Right lobe of liver (tissue), 6 donors: ENCODE measurements at regions not wholly inside any gene's neighbourhood (a gene's known extent, or its start where the extent isn't known, plus 50 kb on each side); places are given as distances from the start of the nearest gene placed in this dataset.

Experiments
- ATAC-seq, 4 donors: fragments of 200-7000 bp; cut with Tn5 transposase; one replicate each; pipeline ENCODE4 v1.9.1; 2020; ENCODE audit warnings: mild to moderate bottlenecking in 4 of 4, moderate library complexity in 4 of 4
- DNase-seq, 3 donors: peaks; one replicate each; pipeline ENCODE4 v3.0.0-alpha.2; 2020
- H3K27ac ChIP-seq, 3 donors: fragments of 200-600 bp; one replicate each; pipeline ENCODE4 v1.8.0; 2022
- H3K27me3 ChIP-seq, 2 donors: fragments of 200-600 bp; one replicate each; pipeline ENCODE4 v1.8.0; 2022
- H3K36me3 ChIP-seq, 4 donors: fragments of 200-600 bp; sonication (generic) in 1 of 4; one replicate each; pipeline versions ENCODE4 v1.5.1 to v1.8.0; 2017 to 2022; ENCODE audit warnings: control low read depth in 1 of 4
- H3K4me1 ChIP-seq, 4 donors: fragments of 200-600 bp; sonication (generic) in 1 of 4; one replicate each; pipeline versions ENCODE4 v1.5.1 to v1.8.0; 2017 to 2022; ENCODE audit warnings: control low read depth in 1 of 4
- H3K4me3 ChIP-seq, 3 donors: fragments of 200-600 bp; one replicate each; pipeline ENCODE4 v1.8.0; 2022
- H3K9me3 ChIP-seq, 4 donors: fragments of 200-600 bp; sonication (generic) in 1 of 4; one replicate each; pipeline versions ENCODE4 v1.5.1 to v1.8.0; 2017 to 2022; ENCODE audit warnings: control low read depth in 1 of 4
- POLR2A ChIP-seq: fragments of 450-650 bp; IDR thresholded peaks from one replicate; pipeline ENCODE4 v1.6.1; 2017; ENCODE audit warnings: antibody characterized with exemption, mild to moderate bottlenecking
- WGBS: methylation state at CpG from one replicate; pipeline ENCODE4 v1.1.6; 2018; ENCODE audit warnings: low coverage, low lambda C conversion rate; ENCODE audit not compliant: insufficient coverage; ENCODE audit errors: missing lambda C conversion rate; 5-methylcytosine and 5-hydroxymethylcytosine counted together
- intact Hi-C, 2 donors: fragments of 100-400 bp; cut with DNase I; formaldehyde crosslinking; loops; one replicate each; pipeline versions ENCODE4 v1.11.2 to v1.14.1; 2022
- TF ChIP-seq, protein P1 (sequence below), 4 donors: fragments of 200-600 bp in 3 of 4; fragments of 450-650 bp in 1 of 4; IDR thresholded peaks; one replicate each; pipeline versions ENCODE4 v1.5.1 to v1.8.0; 2016 to 2022; ENCODE audit warnings: antibody characterized with exemption in 4 of 4, mild to moderate bottlenecking in 2 of 4
- donor health status: DM: no; HTN: yes; CAD: no.
- donor health status: DM: no; HTN: no; CAD: no.
- donor health status: DM: no; HTN: no; CAD: no.
- donor health status: DM: no; HTN: yes; CAD: no.
- donor health status: DM: no; HTN: yes; CAD: no.

DNA sequence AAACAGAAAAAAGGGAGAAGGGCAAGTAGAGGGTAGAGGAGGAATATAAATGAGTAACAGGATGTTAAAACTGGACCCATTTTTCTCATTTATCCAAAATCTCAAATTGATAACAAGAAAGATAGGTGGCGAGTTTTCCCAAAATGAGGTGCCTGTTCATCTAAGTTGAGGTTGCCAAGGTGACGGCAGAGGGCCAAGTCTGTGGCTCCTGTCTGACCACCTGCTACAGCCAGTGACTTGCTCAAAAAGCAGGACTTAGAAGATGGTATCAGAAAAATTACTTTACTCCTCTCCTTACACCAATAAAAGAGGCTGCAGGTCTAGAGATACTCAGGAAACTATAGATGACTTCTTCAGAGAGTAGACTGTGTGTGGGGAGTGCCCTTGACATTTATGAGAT is 137.6 kb upstream of the ZNF385D start:
- DNase-seq, result no peak
- Histone ChIP-seq H3K4me1 (no peaks in the 10 kb centered on the region), H3K4me3 (no peak overlapping the region), H3K27me3 (no peaks in the 10 kb centered on the region), H3K27ac (no peak overlapping the region), H3K9me3 (no peaks in the 10 kb centered on the region), H3K36me3 (no peaks in the 10 kb centered on the region)
- intact Hi-C loops, result no loop called here
- WGBS, result 55% methylated on average over 2 of the region's 2 CpGs
- TF ChIP-seq, protein P1, sequence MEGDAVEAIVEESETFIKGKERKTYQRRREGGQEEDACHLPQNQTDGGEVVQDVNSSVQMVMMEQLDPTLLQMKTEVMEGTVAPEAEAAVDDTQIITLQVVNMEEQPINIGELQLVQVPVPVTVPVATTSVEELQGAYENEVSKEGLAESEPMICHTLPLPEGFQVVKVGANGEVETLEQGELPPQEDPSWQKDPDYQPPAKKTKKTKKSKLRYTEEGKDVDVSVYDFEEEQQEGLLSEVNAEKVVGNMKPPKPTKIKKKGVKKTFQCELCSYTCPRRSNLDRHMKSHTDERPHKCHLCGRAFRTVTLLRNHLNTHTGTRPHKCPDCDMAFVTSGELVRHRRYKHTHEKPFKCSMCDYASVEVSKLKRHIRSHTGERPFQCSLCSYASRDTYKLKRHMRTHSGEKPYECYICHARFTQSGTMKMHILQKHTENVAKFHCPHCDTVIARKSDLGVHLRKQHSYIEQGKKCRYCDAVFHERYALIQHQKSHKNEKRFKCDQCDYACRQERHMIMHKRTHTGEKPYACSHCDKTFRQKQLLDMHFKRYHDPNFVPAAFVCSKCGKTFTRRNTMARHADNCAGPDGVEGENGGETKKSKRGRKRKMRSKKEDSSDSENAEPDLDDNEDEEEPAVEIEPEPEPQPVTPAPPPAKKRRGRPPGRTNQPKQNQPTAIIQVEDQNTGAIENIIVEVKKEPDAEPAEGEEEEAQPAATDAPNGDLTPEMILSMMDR (IDR thresholded peaks at IDR 0.05), result no peak
- TF ChIP-seq POLR2A, result no peak
- no peak for ATAC-seq

DNA sequence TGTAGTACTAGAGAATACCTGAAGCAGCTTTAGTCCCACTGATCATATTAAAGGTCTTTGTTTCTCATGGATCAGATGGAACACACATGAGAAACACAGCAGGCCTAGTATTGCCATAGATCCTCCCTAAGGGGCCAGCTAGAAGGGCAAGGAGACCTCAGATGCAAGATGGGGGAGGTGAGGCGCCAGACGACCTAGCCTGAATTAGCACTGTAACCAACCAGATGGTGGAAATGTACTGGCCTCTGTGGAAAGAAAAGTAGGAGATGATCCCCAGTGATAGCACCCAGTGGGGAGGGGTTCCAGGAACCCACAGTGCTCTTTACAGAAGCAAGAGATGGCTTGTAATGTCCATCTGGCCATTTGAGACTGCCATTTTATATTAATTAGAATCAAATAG is 138.2 kb upstream of the ZNF385D start:
- no CpG with 5 or more reads among the region's 2 CpGs for WGBS
- Histone ChIP-seq H3K27ac (no peak overlapping the region), H3K4me3 (no peak overlapping the region), H3K36me3 (no peaks in the 10 kb centered on the region), H3K4me1 (no peaks in the 10 kb centered on the region), H3K27me3 (no peaks in the 10 kb centered on the region), H3K9me3 (no peaks in the 10 kb centered on the region)
- ATAC-seq (no peak), DNase-seq (no peak)
- intact Hi-C loops, result no loop called here
- TF ChIP-seq, protein P1 (IDR thresholded peaks at IDR 0.05), result no peak
- no peak for TF ChIP-seq POLR2A

GRCh38 chr3:21892104-21892503 is 141.1 kb upstream of the ZNF385D start:
- Histone ChIP-seq H3K27me3 (no peaks in the 10 kb centered on the region), H3K4me1 (no peaks in the 10 kb centered on the region), H3K4me3 (no peak overlapping the region), H3K27ac (no peak overlapping the region), H3K9me3 (no peaks in the 10 kb centered on the region), H3K36me3 (no peaks in the 10 kb centered on the region)
- ATAC-seq (no peak), DNase-seq (no peak)
- intact Hi-C loops, result no loop called here
- TF ChIP-seq POLR2A, result no peak
- TF ChIP-seq, protein P1 (IDR thresholded peaks at IDR 0.05), result no peak
- 60% methylated on average over 2 of the region's 2 CpGs for WGBS

DNA sequence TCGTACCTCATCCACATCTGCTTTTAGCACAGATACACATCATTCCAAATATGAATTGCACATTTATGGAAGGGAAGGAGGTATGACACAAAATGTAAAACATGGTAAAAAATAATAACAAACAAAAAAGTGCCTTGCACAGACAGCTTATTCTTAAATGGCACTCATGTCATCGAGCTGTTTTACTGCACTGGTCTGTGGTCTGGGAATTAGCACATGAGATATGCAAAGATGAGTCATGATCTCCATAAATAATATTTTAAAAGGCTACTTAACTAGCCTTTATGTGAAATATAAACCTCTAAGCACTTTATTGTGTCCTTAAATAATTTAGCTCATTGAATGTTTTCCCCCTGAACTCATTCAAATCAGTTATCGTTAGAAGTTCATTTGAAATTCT is 142.2 kb upstream of the ZNF385D start:
- 68% methylated on average over 3 of the region's 3 CpGs for WGBS
- no peak overlapping the region for H3K4me3 ChIP-seq
- no peaks in the 10 kb centered on the region for H3K27me3 ChIP-seq
- H3K9me3 ChIP-seq, result no peaks in the 10 kb centered on the region
- ATAC-seq (no peak), DNase-seq (no peak)
- no peaks in the 10 kb centered on the region for H3K36me3 ChIP-seq
- H3K4me1 ChIP-seq, result no peaks in the 10 kb centered on the region
- H3K27ac ChIP-seq, result no peak overlapping the region
- TF ChIP-seq, protein P1 (IDR thresholded peaks at IDR 0.05), result no peak
- no peak for TF ChIP-seq POLR2A
- intact Hi-C loops, result no loop called here
